Left lung (tissue), 4 donors: ENCODE measurements at regions not wholly inside any gene's neighbourhood (a gene's known extent, or its start where the extent isn't known, plus 50 kb on each side); places are given as distances from the start of the nearest gene placed in this dataset.
A peak's percentile ranks its signal among the peaks of the same experiment; 100 is the strongest.

Experiments used
- ATAC-seq: fragments of 200-7000 bp; cut with Tn5 transposase; one replicate; pipeline ENCODE4 v1.9.1; 2020; ENCODE audit warnings: moderate library complexity
- DNase-seq, 4 donors: peaks; one replicate each; pipeline ENCODE4 v3.0.0-alpha.2; 2013 to 2020
- H3K27ac ChIP-seq, 2 donors: fragments of 200-600 bp; sonication (generic) in 1 of 2; one replicate each; pipeline versions ENCODE4 v1.5.0 to v1.8.0; 2020 to 2021
- H3K27me3 ChIP-seq, 2 donors: fragments of 200-600 bp; sonication (generic) in 1 of 2; one replicate each; pipeline versions ENCODE4 v1.5.0 to v1.8.0; 2020 to 2021
- H3K36me3 ChIP-seq, 2 donors: fragments of 200-600 bp; sonication (generic) in 1 of 2; one replicate each; pipeline versions ENCODE4 v1.5.0 to v1.8.0; 2020 to 2021
- H3K4me1 ChIP-seq, 2 donors: fragments of 200-600 bp; one replicate each; pipeline ENCODE4 v1.8.0; 2021
- H3K4me3 ChIP-seq, 2 donors: fragments of 200-600 bp; sonication (generic) in 1 of 2; one replicate each; pipeline versions ENCODE4 v1.5.0 to v1.8.0; 2020 to 2021; ENCODE audit warnings: mild to moderate bottlenecking in 1 of 2
- H3K9me3 ChIP-seq, 2 donors: fragments of 200-600 bp; sonication (generic) in 1 of 2; one replicate each; pipeline versions ENCODE4 v1.5.0 to v1.8.0; 2020 to 2021
- intact Hi-C, 2 donors: fragments of 100-400 bp; cut with DNase I; formaldehyde crosslinking; loops; one replicate each; pipeline versions ENCODE4 v1.11.2 to v1.14.2; 2022
- TF ChIP-seq, protein P1 (sequence below), 2 donors: fragments of 200-600 bp; sonication (generic) in 1 of 2; IDR thresholded peaks; one replicate each; pipeline versions ENCODE4 v1.5.0 to v1.8.0; 2021; ENCODE audit warnings: antibody characterized with exemption in 2 of 2
- donor health status: DM: no; HTN: yes; CAD: no.
- donor health status: DM: no; HTN: no; CAD: no.

DNA sequence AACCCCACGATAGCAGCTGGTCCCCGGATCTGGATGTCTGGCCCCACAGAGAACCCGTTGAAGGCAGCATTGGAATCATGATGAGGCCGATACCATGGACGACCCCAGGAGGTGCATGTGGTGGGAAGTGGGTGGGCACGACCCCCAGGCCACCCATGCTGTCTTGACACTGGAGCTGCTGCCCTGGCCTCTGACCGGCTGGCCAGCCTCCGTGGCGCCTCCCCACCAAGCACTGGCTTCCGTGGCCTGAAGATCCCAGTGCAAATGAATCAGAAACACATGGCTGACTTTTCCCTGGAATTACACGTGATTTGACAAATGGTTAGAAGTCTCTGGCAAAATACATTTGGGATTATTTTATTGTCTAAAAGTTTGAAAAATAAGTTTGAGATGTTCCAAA, 259.0 kb upstream of the IRX1 start:
- TF ChIP-seq, protein P1, sequence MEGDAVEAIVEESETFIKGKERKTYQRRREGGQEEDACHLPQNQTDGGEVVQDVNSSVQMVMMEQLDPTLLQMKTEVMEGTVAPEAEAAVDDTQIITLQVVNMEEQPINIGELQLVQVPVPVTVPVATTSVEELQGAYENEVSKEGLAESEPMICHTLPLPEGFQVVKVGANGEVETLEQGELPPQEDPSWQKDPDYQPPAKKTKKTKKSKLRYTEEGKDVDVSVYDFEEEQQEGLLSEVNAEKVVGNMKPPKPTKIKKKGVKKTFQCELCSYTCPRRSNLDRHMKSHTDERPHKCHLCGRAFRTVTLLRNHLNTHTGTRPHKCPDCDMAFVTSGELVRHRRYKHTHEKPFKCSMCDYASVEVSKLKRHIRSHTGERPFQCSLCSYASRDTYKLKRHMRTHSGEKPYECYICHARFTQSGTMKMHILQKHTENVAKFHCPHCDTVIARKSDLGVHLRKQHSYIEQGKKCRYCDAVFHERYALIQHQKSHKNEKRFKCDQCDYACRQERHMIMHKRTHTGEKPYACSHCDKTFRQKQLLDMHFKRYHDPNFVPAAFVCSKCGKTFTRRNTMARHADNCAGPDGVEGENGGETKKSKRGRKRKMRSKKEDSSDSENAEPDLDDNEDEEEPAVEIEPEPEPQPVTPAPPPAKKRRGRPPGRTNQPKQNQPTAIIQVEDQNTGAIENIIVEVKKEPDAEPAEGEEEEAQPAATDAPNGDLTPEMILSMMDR (IDR thresholded peaks at IDR 0.05) = no peak
- Histone ChIP-seq H3K36me3 (no peaks in the 10 kb centered on the region), H3K4me3 (no peak overlapping the region), H3K4me1 (no peaks in the 10 kb centered on the region), H3K27ac (no peak overlapping the region), H3K9me3 (peaks cover 0 to 2% of the 10 kb centered on the region in 2 donors), H3K27me3 (no peaks in the 10 kb centered on the region)
- DNase-seq = no peak
- intact Hi-C loops = no loop called here
- ATAC-seq = no peak

GRCh38 chr5:3335301-3335700, 260.3 kb upstream of the IRX1 start:
- H3K27me3 ChIP-seq = no peaks in the 10 kb centered on the region
- no peak overlapping the region for H3K4me3 ChIP-seq
- no peak for DNase-seq
- H3K27ac ChIP-seq = no peak overlapping the region
- intact Hi-C loops = no loop called here
- no peaks in the 10 kb centered on the region for H3K4me1 ChIP-seq
- ATAC-seq = no peak
- no peaks in the 10 kb centered on the region for H3K36me3 ChIP-seq
- H3K9me3 ChIP-seq = peaks cover 0 to 2% of the 10 kb centered on the region in 2 donors
- TF ChIP-seq, protein P1 (IDR thresholded peaks at IDR 0.05) = no peak

- Histone ChIP-seq H3K27ac (no peak overlapping the region), H3K4me1 (no peaks in the 10 kb centered on the region), H3K4me3 (no peak overlapping the region), H3K36me3 (no peaks in the 10 kb centered on the region), H3K9me3 (peaks cover 0 to 2% of the 10 kb centered on the region in 2 donors), H3K27me3 (no peaks in the 10 kb centered on the region)
- intact Hi-C loops = no loop called here
- DNase-seq = no peak
- TF ChIP-seq, protein P1 (IDR thresholded peaks at IDR 0.05) = no peak
- no peak for ATAC-seq
Measured at GRCh38 chr5:3333836-3334235, 261.8 kb upstream of the IRX1 start.

GRCh38 chr5:3333105-3333504, 262.5 kb upstream of the IRX1 start:
- peaks cover 0 to 2% of the 10 kb centered on the region in 2 donors for H3K9me3 ChIP-seq
- TF ChIP-seq, protein P1 (IDR thresholded peaks at IDR 0.05) = no peak
- H3K27ac ChIP-seq = no peak overlapping the region
- no peaks in the 10 kb centered on the region for H3K4me1 ChIP-seq
- DNase-seq (peak in 1 of 4 donors; percentile 33), ATAC-seq (no peak)
- no peaks in the 10 kb centered on the region for H3K36me3 ChIP-seq
- H3K4me3 ChIP-seq = no peak overlapping the region
- H3K27me3 ChIP-seq = no peaks in the 10 kb centered on the region
- intact Hi-C loops = no loop called here

GRCh38 chr5:3331819-3332218, 263.8 kb upstream of the IRX1 start:
- Histone ChIP-seq H3K27ac (no peak overlapping the region), H3K27me3 (no peaks in the 10 kb centered on the region), H3K4me1 (no peaks in the 10 kb centered on the region), H3K4me3 (no peak overlapping the region), H3K36me3 (no peaks in the 10 kb centered on the region), H3K9me3 (peaks cover 0 to 2% of the 10 kb centered on the region in 2 donors)
- ATAC-seq = no peak
- DNase-seq = peak in 1 of 4 donors; percentile 37
- intact Hi-C loops = no loop called here
- TF ChIP-seq, protein P1 (IDR thresholded peaks at IDR 0.05) = no peak
